GM12874 (cell line): ENCODE measurements at regions not wholly inside any gene's neighbourhood (a gene's known extent, or its start where the extent isn't known, plus 50 kb on each side); places are given as distances from the start of the nearest gene placed in this dataset.

Experiments used
- TF ChIP-seq, protein P1 (sequence below): IDR thresholded peaks from 2 replicates; pipeline ENCODE4 v1.5.1; 2011; ENCODE audit warnings: low read depth, mild to moderate bottlenecking, control low read depth, low read length, moderate library complexity; ENCODE audit not compliant: insufficient read depth

DNA sequence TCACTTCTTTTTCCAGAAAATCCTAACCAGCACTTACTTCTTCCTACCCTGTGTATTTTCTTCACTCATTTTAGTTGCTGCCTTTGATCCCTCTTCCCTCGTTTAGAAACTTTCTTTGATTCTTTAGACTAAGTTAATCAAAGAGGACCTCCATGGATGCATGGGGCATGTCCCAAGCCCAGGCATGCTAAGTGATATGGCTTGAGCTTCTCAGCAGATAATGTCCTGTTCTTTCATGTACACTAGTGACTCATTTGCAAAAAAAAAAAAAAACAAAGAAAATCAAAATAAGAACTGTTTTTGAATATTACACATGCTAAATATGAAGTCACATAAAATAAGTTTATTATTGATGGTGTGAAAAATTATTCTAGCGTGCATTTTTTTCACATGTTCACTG lies 800.9 kb downstream of the SATB2 start:
- TF ChIP-seq, protein P1, sequence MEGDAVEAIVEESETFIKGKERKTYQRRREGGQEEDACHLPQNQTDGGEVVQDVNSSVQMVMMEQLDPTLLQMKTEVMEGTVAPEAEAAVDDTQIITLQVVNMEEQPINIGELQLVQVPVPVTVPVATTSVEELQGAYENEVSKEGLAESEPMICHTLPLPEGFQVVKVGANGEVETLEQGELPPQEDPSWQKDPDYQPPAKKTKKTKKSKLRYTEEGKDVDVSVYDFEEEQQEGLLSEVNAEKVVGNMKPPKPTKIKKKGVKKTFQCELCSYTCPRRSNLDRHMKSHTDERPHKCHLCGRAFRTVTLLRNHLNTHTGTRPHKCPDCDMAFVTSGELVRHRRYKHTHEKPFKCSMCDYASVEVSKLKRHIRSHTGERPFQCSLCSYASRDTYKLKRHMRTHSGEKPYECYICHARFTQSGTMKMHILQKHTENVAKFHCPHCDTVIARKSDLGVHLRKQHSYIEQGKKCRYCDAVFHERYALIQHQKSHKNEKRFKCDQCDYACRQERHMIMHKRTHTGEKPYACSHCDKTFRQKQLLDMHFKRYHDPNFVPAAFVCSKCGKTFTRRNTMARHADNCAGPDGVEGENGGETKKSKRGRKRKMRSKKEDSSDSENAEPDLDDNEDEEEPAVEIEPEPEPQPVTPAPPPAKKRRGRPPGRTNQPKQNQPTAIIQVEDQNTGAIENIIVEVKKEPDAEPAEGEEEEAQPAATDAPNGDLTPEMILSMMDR = no peak

DNA sequence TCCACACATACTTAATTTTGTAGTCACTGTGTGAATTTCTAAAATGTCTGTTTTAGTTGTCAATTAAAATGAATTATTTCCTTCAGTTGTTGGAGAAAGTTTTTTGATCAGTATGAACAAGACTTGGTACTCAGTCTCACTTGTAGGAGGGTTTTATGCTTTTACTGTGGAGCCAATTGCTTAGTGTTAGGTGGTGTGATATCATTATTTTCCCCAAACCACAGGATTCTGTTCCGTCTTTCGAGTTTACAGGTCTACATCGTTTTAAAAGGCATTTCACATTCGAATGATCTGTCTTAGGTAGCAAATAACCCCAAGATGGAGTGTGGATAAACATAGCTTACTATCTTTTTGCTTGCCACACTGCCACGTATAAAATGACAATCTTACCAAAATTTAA lies 803.1 kb downstream of the SATB2 start:
- TF ChIP-seq, protein P1 = no peak

DNA sequence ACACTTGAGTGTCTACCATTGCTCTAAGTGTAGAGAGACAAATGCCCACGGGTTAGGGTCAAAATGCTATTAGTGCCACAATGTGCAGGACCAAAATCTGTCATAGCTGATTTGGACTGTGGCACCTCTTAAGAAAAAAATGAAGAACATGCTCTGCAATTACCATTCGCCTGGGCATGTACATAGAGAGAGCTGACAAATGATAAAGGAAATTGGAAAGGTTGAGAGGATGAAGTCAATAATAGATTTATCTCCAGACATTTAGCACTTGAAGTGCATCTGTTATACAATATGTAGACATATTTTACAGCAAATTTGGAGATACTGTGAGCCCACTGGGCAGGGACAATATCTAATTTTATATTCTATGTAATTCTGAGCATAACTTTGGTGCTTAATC lies 804.4 kb downstream of the SATB2 start:
- TF ChIP-seq, protein P1 = no peak

DNA sequence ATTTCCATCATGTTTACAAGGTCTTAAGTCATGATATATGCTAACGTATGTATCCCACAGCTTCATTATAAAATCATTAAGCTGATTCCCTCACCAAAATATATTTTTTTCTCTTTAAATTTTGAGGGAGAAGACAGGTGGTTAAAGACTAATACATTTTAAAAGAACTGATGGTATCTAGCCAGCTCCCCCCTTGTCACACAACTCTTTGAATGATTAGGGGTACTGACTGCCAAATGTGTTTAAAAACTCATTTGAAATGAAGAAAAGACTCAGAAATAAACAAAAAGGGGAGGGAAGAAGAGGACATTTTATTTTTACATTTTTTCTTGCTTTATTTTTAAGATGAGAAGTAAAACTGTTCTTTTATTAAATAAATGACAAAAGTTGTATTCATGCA lies 805.3 kb downstream of the SATB2 start:
- TF ChIP-seq, protein P1 = no peak

DNA sequence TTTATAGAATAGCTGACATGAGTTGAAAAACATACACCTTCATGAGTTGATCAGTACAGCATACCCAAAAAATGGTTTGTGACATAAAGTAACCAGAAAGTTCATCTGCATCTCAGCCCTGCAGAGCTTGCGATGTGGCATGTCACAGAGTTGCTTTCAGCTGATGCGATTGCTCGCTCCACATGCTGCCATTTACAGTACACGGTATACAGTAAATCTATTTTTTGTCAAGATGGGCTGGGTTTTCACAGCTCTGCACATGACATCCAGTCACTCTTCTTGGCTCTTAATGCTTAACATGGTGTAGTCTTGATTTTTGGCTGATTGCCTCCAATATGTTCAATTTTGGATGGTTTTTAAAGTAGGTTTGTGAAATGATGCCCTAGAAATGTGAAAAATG lies 811.9 kb downstream of the SATB2 start:
- TF ChIP-seq, protein P1 = no peak

DNA sequence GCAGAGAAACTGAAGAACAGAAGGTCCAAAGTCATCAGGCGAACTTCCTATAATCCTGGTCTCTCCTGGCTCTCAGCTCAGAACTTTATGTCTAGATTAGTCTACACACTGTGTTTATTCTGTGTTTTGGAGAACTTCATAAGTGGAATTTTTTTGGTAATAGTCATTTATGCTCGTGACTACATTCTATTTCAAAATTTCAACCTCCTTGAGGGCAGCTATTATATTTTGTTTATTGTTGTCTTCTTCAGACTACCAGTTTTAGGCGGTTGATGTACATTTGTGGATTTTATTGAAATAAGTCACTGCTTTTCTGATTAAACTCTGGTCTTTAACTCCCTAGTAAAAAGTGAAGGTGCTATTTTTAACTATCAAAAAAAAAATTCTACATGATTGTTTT lies 816.6 kb downstream of the SATB2 start:
- TF ChIP-seq, protein P1 = no peak

DNA sequence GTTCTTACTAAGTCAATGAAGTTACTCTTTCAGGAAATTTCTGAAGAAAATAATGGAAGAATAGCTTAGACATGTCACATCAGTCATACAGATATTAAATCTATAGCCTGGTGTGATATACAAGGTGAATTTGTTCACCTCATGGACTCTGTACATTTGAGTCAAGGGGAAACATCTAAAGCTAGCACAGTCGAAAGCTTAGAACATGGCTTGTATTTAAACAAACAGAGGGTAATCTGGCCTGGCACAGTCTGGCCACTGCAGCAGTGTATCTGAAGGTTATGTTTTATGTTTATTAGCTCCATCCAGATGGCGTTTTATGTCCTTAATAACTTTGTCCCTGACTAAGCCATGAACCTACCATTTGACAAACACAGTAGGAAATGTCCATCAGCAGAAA lies 817.3 kb downstream of the SATB2 start:
- TF ChIP-seq, protein P1 = no peak

DNA sequence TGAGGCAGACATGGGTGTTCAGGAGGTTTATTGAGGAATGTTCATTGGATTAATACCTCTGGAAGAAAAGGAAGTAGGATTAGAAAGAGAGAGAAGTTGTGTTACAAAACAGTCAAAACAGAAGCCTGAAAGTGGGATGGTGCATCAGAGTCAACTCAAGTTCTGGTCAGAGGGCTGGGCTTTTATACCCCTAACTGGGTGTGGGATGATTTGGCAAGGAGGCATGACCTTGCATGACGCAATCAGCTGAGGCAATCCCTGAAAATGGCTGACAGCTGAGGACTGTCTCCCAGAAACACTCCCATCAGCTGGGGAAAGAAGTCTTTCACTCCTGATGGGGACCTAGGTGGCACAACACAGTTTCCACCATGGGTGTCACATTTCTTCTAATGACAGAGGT lies 818.2 kb downstream of the SATB2 start:
- TF ChIP-seq, protein P1 = no peak
